Sigmoid colon (tissue), 4 donors: ENCODE measurements at regions not wholly inside any gene's neighbourhood (a gene's known extent, or its start where the extent isn't known, plus 50 kb on each side); places are given as distances from the start of the nearest gene placed in this dataset.

Experiments used
- EP300 ChIP-seq, 4 donors: sonication (generic); formaldehyde crosslinking; IDR thresholded peaks; one replicate each; pipeline ENCODE4 v1.6.1; 2017; ENCODE audit warnings: antibody characterized with exemption in 4 of 4
- POLR2A ChIP-seq, 2 donors: fragments of 450-650 bp; IDR thresholded peaks; one replicate each; pipeline ENCODE4 v1.6.1; 2016; ENCODE audit warnings: antibody characterized with exemption in 2 of 2, mild to moderate bottlenecking in 2 of 2, moderate library complexity in 2 of 2
- POLR2AphosphoS5 ChIP-seq, 4 donors: sonication (generic); formaldehyde crosslinking; IDR thresholded peaks; one replicate each; pipeline ENCODE4 v1.6.1; 2017; ENCODE audit warnings: antibody characterized with exemption in 4 of 4
- TF ChIP-seq, protein P1 (sequence below), 4 experiments: fragments of 450-650 bp in 3 of 4; fragments of 200-600 bp in 1 of 4; IDR thresholded peaks; one replicate each; pipeline ENCODE4 v1.5.1; 2016 to 2019; ENCODE audit warnings: antibody characterized with exemption in 4 of 4, mild to moderate bottlenecking in 3 of 4, moderate library complexity in 2 of 4

DNA sequence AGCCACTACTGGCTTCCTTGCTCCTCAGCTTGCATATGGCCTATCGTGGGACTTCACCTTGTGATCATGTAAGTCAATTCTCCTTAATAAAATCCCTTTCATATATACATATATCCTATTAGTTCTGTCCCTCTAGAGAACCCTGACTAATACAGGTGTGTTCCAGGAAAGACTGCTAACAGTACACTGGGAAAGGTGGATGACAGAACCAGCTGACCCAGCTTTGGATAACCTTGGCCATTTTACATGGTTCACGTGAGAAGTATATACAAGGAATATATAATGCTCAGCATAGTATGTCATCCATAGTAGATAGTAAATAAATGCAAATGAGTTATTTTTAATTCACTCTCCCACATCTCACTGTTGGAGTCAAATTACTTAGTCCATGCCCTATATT is 1003.5 kb downstream of the SORCS3 start:
- TF ChIP-seq, protein P1, sequence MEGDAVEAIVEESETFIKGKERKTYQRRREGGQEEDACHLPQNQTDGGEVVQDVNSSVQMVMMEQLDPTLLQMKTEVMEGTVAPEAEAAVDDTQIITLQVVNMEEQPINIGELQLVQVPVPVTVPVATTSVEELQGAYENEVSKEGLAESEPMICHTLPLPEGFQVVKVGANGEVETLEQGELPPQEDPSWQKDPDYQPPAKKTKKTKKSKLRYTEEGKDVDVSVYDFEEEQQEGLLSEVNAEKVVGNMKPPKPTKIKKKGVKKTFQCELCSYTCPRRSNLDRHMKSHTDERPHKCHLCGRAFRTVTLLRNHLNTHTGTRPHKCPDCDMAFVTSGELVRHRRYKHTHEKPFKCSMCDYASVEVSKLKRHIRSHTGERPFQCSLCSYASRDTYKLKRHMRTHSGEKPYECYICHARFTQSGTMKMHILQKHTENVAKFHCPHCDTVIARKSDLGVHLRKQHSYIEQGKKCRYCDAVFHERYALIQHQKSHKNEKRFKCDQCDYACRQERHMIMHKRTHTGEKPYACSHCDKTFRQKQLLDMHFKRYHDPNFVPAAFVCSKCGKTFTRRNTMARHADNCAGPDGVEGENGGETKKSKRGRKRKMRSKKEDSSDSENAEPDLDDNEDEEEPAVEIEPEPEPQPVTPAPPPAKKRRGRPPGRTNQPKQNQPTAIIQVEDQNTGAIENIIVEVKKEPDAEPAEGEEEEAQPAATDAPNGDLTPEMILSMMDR (IDR thresholded peaks at IDR 0.05) = no peak
- no peak for TF ChIP-seq POLR2AphosphoS5 (IDR thresholded peaks at IDR 0.05)
- no peak for TF ChIP-seq POLR2A (IDR thresholded peaks at IDR 0.05)
- no peak for TF ChIP-seq EP300 (IDR thresholded peaks at IDR 0.05)
